ENCODE measurements at regions not wholly inside any gene's neighbourhood (a gene's known extent, or its start where the extent isn't known, plus 50 kb on each side); places are given as distances from the start of the nearest gene placed in this dataset.

GRCh38 chr5:56512313-56512996 lies 279.3 kb upstream of the ANKRD55 start:
- TF ChIP-seq TAF1 (IDR thresholded peaks at IDR 0.05; ENCODE audit: borderline replicate concordance, insufficient read depth, low read length) (no peak), SIN3A (IDR thresholded peaks at IDR 0.05; ENCODE audit: borderline replicate concordance, insufficient read depth, low read length) (no peak), FOXP2 (optimal IDR thresholded peaks at IDR 0.05; ENCODE audit: borderline replicate concordance, extremely low read depth, extremely low read length, insufficient read depth) (no peak), POLR2AphosphoS5 (IDR thresholded peaks at IDR 0.05; ENCODE audit: low read depth, low read length) (no peak)
- TF ChIP-seq, protein P1, sequence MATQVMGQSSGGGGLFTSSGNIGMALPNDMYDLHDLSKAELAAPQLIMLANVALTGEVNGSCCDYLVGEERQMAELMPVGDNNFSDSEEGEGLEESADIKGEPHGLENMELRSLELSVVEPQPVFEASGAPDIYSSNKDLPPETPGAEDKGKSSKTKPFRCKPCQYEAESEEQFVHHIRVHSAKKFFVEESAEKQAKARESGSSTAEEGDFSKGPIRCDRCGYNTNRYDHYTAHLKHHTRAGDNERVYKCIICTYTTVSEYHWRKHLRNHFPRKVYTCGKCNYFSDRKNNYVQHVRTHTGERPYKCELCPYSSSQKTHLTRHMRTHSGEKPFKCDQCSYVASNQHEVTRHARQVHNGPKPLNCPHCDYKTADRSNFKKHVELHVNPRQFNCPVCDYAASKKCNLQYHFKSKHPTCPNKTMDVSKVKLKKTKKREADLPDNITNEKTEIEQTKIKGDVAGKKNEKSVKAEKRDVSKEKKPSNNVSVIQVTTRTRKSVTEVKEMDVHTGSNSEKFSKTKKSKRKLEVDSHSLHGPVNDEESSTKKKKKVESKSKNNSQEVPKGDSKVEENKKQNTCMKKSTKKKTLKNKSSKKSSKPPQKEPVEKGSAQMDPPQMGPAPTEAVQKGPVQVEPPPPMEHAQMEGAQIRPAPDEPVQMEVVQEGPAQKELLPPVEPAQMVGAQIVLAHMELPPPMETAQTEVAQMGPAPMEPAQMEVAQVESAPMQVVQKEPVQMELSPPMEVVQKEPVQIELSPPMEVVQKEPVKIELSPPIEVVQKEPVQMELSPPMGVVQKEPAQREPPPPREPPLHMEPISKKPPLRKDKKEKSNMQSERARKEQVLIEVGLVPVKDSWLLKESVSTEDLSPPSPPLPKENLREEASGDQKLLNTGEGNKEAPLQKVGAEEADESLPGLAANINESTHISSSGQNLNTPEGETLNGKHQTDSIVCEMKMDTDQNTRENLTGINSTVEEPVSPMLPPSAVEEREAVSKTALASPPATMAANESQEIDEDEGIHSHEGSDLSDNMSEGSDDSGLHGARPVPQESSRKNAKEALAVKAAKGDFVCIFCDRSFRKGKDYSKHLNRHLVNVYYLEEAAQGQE (IDR thresholded peaks at IDR 0.05; ENCODE audit: insufficient read depth in 1 of 2, low read depth in 2 of 2, low read length in 2 of 2) = no peak

GRCh38 chr5:56511326-56511841 lies 278.3 kb upstream of the ANKRD55 start:
- TF ChIP-seq FOXP2 (optimal IDR thresholded peaks at IDR 0.05; ENCODE audit: borderline replicate concordance, extremely low read depth, extremely low read length, insufficient read depth) (no peak), SIN3A (IDR thresholded peaks at IDR 0.05; ENCODE audit: borderline replicate concordance, insufficient read depth, low read length) (no peak), TAF1 (IDR thresholded peaks at IDR 0.05; ENCODE audit: borderline replicate concordance, insufficient read depth, low read length) (no peak)
- TF ChIP-seq, protein P1 (IDR thresholded peaks at IDR 0.05; ENCODE audit: insufficient read depth in 1 of 2, low read depth in 2 of 2, low read length in 2 of 2) = no peak

- TF ChIP-seq, protein P1 (IDR thresholded peaks at IDR 0.05; ENCODE audit: insufficient read depth in 1 of 2, low read depth in 2 of 2, low read length in 2 of 2) = no peak
- TF ChIP-seq FOXP2 (optimal IDR thresholded peaks at IDR 0.05; ENCODE audit: borderline replicate concordance, extremely low read depth, extremely low read length, insufficient read depth) (no peak), POLR2AphosphoS5 (IDR thresholded peaks at IDR 0.05; ENCODE audit: low read depth, low read length) (no peak), TAF1 (IDR thresholded peaks at IDR 0.05; ENCODE audit: borderline replicate concordance, insufficient read depth, low read length) (no peak), SIN3A (IDR thresholded peaks at IDR 0.05; ENCODE audit: borderline replicate concordance, insufficient read depth, low read length) (no peak)
Observed at GRCh38 chr5:56508249-56508648, 275.1 kb upstream of the ANKRD55 start.

GRCh38 chr5:56507351-56507930 lies 274.3 kb upstream of the ANKRD55 start:
- TF ChIP-seq TAF1 (IDR thresholded peaks at IDR 0.05; ENCODE audit: borderline replicate concordance, insufficient read depth, low read length) = no peak
- no peak for TF ChIP-seq SIN3A (IDR thresholded peaks at IDR 0.05; ENCODE audit: borderline replicate concordance, insufficient read depth, low read length)
- no peak for TF ChIP-seq POLR2AphosphoS5 (IDR thresholded peaks at IDR 0.05; ENCODE audit: low read depth, low read length)
- TF ChIP-seq FOXP2 (optimal IDR thresholded peaks at IDR 0.05; ENCODE audit: borderline replicate concordance, extremely low read depth, extremely low read length, insufficient read depth) = no peak
- TF ChIP-seq, protein P1 (IDR thresholded peaks at IDR 0.05; ENCODE audit: insufficient read depth in 1 of 2, low read depth in 2 of 2, low read length in 2 of 2) = no peak

All from PFSK-1 (cell line).